Suprapubic skin (tissue), 3 donors: ENCODE measurements at regions not wholly inside any gene's neighbourhood (a gene's known extent, or its start where the extent isn't known, plus 50 kb on each side); places are given as distances from the start of the nearest gene placed in this dataset.

Source experiments
- EP300 ChIP-seq: sonication (generic); formaldehyde crosslinking; IDR thresholded peaks from one replicate; pipeline ENCODE4 v1.6.1; 2017; ENCODE audit warnings: antibody characterized with exemption
- POLR2A ChIP-seq, 2 donors: fragments of 450-650 bp; IDR thresholded peaks; one replicate each; pipeline ENCODE4 v1.6.1; 2017; ENCODE audit warnings: antibody characterized with exemption in 2 of 2, mild to moderate bottlenecking in 2 of 2, moderate library complexity in 2 of 2
- TF ChIP-seq, protein P1 (sequence below), 2 donors: fragments of 200-600 bp in 1 of 2; fragments of 450-650 bp in 1 of 2; sonication (generic) in 1 of 2; IDR thresholded peaks; one replicate each; pipeline ENCODE4 v1.5.1; 2016 to 2019; ENCODE audit warnings: antibody characterized with exemption in 2 of 2, mild to moderate bottlenecking in 1 of 2, moderate library complexity in 1 of 2

DNA sequence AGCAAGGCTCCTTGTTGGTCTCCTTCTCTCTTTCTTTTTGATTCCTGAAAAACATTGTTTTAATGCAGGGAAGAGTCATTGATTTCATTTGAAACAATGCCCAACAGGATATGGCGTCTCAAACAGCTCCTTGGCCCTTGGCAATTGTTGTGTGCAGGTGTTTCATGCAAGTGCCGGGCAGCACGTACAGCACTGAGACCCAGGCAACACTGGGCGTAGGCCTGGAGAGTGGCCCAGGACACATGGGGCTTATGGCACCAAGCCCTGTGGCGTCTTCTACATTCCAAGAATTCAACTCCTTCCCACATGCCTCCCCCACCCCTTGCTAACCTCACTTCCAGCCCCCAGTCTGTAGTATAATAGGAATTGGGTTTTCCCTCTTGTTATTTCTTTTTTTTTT is 230.4 kb downstream of the SPTSSA start:
- TF ChIP-seq, protein P1, sequence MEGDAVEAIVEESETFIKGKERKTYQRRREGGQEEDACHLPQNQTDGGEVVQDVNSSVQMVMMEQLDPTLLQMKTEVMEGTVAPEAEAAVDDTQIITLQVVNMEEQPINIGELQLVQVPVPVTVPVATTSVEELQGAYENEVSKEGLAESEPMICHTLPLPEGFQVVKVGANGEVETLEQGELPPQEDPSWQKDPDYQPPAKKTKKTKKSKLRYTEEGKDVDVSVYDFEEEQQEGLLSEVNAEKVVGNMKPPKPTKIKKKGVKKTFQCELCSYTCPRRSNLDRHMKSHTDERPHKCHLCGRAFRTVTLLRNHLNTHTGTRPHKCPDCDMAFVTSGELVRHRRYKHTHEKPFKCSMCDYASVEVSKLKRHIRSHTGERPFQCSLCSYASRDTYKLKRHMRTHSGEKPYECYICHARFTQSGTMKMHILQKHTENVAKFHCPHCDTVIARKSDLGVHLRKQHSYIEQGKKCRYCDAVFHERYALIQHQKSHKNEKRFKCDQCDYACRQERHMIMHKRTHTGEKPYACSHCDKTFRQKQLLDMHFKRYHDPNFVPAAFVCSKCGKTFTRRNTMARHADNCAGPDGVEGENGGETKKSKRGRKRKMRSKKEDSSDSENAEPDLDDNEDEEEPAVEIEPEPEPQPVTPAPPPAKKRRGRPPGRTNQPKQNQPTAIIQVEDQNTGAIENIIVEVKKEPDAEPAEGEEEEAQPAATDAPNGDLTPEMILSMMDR (IDR thresholded peaks at IDR 0.05): no peak
- TF ChIP-seq POLR2A (IDR thresholded peaks at IDR 0.05) (no peak), EP300 (no peak)
